SK-N-SH treated with all-trans-retinoic acid at 6 μM for 48 hours (cell line): ENCODE measurements at regions not wholly inside any gene's neighbourhood (a gene's known extent, or its start where the extent isn't known, plus 50 kb on each side); places are given as distances from the start of the nearest gene placed in this dataset.

Experiments
- ARNTL ChIP-seq: fragments of 450-650 bp; formaldehyde crosslinking; IDR thresholded peaks from 2 replicates; pipeline ENCODE4 v1.5.0; 2020; ENCODE audit warnings: low read depth, mild to moderate bottlenecking, moderate library complexity, borderline replicate concordance
- BACH2 ChIP-seq: fragments of 250-450 bp; sonication (Bioruptor Pico); IDR thresholded peaks from 2 replicates; pipeline ENCODE4 v1.9.0; 2021; ENCODE audit warnings: mild to moderate bottlenecking, borderline replicate concordance
- CREB5 ChIP-seq: fragments of 250-450 bp; sonication (Bioruptor Pico); IDR thresholded peaks from 2 replicates; pipeline ENCODE4 v1.5.1; 2020; ENCODE audit warnings: low read depth, mild to moderate bottlenecking, moderate library complexity
- CSDC2 ChIP-seq: fragments of 250-450 bp; sonication (Bioruptor Pico); IDR thresholded peaks from 2 replicates; pipeline ENCODE4 v1.5.0; 2020; ENCODE audit warnings: mild to moderate bottlenecking, moderate library complexity
- RARB ChIP-seq: fragments of 250-450 bp; sonication (Bioruptor Pico); IDR thresholded peaks from 2 replicates; pipeline ENCODE4 v1.8.0; 2021; ENCODE audit warnings: mild to moderate bottlenecking, moderate library complexity
- ZC3H10 ChIP-seq: fragments of 250-450 bp; sonication (Bioruptor Pico); IDR thresholded peaks from 2 replicates; pipeline ENCODE4 v1.5.1; 2021; ENCODE audit warnings: mild to moderate bottlenecking, moderate library complexity

- TF ChIP-seq ZC3H10 (CRISPR knock-in tag) (no peak), BACH2 (CRISPR knock-in tag) (no peak), CREB5 (CRISPR knock-in tag) (no peak), CSDC2 (no peak), RARB (CRISPR knock-in tag) (no peak), ARNTL (CRISPR knock-in tag) (no peak)
Measured at GRCh38 chr6:88472851-88473525, 306.8 kb upstream of the CNR1 start.
